ENCODE measurements at regions not wholly inside any gene's neighbourhood (a gene's known extent, or its start where the extent isn't known, plus 50 kb on each side); places are given as distances from the start of the nearest gene placed in this dataset.

- TF ChIP-seq CTCF (IDR thresholded peaks at IDR 0.05), result no peak
- TF ChIP-seq POLR2A (IDR thresholded peaks at IDR 0.05), result no peak
- TF ChIP-seq POLR2AphosphoS5 (IDR thresholded peaks at IDR 0.05), result no peak
- no peak for TF ChIP-seq EP300 (IDR thresholded peaks at IDR 0.05)
These were observed 274.6 kb upstream of the IRX2 start for GRCh38 chr5:3026099-3026498.

All from sigmoid colon (tissue), 4 donors.